ENCODE measurements at regions not wholly inside any gene's neighbourhood (a gene's known extent, or its start where the extent isn't known, plus 50 kb on each side); places are given as distances from the start of the nearest gene placed in this dataset.

- Histone ChIP-seq H3K4me1 (peaks cover 59% of the 10 kb centered on the region), H3K4me3 (no peak overlapping the region), H3K27ac (peak overlapping the region in 1 of 2 experiments; percentile 51; a peak in 2 of 6 replicates), H3K4me2 (no peak overlapping the region), H3K9me3 (no peaks in the 10 kb centered on the region)
- 88% methylated on average over 5 of the region's 5 CpGs for WGBS (ENCODE audit: missing lambda C conversion rate)
- no peak for FAIRE-seq
- ATAC-seq, result no peak
- DNase-seq (ENCODE audit: low read depth in 1 of 2, low spot score in 1 of 2), result no peak
- POLR2A ChIA-PET, result no interaction called here
- CTCF ChIA-PET, result interaction anchor here (1.0 to 3.1 kb wide), 5 partner anchors 12 to 204 kb away, joined by 3 to 16 read pairs (median 4); no protein-coding TSS in a partner anchor
- TF ChIP-seq, protein P1, sequence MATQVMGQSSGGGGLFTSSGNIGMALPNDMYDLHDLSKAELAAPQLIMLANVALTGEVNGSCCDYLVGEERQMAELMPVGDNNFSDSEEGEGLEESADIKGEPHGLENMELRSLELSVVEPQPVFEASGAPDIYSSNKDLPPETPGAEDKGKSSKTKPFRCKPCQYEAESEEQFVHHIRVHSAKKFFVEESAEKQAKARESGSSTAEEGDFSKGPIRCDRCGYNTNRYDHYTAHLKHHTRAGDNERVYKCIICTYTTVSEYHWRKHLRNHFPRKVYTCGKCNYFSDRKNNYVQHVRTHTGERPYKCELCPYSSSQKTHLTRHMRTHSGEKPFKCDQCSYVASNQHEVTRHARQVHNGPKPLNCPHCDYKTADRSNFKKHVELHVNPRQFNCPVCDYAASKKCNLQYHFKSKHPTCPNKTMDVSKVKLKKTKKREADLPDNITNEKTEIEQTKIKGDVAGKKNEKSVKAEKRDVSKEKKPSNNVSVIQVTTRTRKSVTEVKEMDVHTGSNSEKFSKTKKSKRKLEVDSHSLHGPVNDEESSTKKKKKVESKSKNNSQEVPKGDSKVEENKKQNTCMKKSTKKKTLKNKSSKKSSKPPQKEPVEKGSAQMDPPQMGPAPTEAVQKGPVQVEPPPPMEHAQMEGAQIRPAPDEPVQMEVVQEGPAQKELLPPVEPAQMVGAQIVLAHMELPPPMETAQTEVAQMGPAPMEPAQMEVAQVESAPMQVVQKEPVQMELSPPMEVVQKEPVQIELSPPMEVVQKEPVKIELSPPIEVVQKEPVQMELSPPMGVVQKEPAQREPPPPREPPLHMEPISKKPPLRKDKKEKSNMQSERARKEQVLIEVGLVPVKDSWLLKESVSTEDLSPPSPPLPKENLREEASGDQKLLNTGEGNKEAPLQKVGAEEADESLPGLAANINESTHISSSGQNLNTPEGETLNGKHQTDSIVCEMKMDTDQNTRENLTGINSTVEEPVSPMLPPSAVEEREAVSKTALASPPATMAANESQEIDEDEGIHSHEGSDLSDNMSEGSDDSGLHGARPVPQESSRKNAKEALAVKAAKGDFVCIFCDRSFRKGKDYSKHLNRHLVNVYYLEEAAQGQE (IDR thresholded peaks at IDR 0.05), result no peak
- TF ChIP-seq ZC3H11A (IDR thresholded peaks at IDR 0.05) (no peak), PBX3 (IDR thresholded peaks at IDR 0.05) (no peak), FOSL2 (IDR thresholded peaks at IDR 0.05) (no peak), FOSL2 (CRISPR knock-in tag; IDR thresholded peaks at IDR 0.05) (no peak), CHD4 (IDR thresholded peaks at IDR 0.05; ENCODE audit: borderline replicate concordance) (no peak), PHF8 (IDR thresholded peaks at IDR 0.05; ENCODE audit: borderline replicate concordance, low read depth) (no peak), GATA3 (IDR thresholded peaks at IDR 0.05; ENCODE audit: borderline replicate concordance) (no peak), HOXB5 (CRISPR knock-in tag; IDR thresholded peaks at IDR 0.05) (no peak), HOXB13 (CRISPR knock-in tag; IDR thresholded peaks at IDR 0.05; ENCODE audit: low read depth) (no peak), CBX8 (IDR thresholded peaks at IDR 0.05) (no peak), CBX2 (IDR thresholded peaks at IDR 0.05; ENCODE audit: borderline replicate concordance, low read depth) (no peak), CHD2 (IDR thresholded peaks at IDR 0.05; ENCODE audit: low read length, partially characterized antibody) (no peak), ZFP36 (IDR thresholded peaks at IDR 0.05; ENCODE audit: borderline replicate concordance, partially characterized antibody) (no peak), RFX5 (IDR thresholded peaks at IDR 0.05) (no peak)
- TF ChIP-seq, protein P2, sequence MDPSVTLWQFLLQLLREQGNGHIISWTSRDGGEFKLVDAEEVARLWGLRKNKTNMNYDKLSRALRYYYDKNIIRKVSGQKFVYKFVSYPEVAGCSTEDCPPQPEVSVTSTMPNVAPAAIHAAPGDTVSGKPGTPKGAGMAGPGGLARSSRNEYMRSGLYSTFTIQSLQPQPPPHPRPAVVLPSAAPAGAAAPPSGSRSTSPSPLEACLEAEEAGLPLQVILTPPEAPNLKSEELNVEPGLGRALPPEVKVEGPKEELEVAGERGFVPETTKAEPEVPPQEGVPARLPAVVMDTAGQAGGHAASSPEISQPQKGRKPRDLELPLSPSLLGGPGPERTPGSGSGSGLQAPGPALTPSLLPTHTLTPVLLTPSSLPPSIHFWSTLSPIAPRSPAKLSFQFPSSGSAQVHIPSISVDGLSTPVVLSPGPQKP (IDR thresholded peaks at IDR 0.05; ENCODE audit: low read depth, low read length), result no peak
Measured at GRCh38 chr4:153140294-153140693, 63.9 kb upstream of the TRIM2 start.

- no peak for ATAC-seq
- Histone ChIP-seq H3K4me3 (no peak overlapping the region), H3K27ac (peak overlapping the region; percentile 17 to 51; a peak in 3 of 6 replicates), H3K4me2 (no peak overlapping the region), H3K4me1 (peaks cover 50% of the 10 kb centered on the region), H3K9me3 (no peaks in the 10 kb centered on the region)
- DNase-seq (ENCODE audit: low read depth in 1 of 2, low spot score in 1 of 2), result no peak
- ChIA-PET CTCF (interaction anchor here (1.0 to 3.1 kb wide), 7 partner anchors 16 to 507 kb away, joined by 3 to 16 read pairs (median 4); no protein-coding TSS in a partner anchor), POLR2A (no interaction called here)
- TF ChIP-seq EHMT2 (IDR thresholded peaks at IDR 0.05; ENCODE audit: low read depth), result no peak
- TF ChIP-seq NR3C1 (IDR thresholded peaks at IDR 0.05), result no peak
- TF ChIP-seq HDAC2 (IDR thresholded peaks at IDR 0.05), result no peak
- TF ChIP-seq CBX8 (IDR thresholded peaks at IDR 0.05), result no peak
- TF ChIP-seq TP53 (CRISPR knock-in tag; IDR thresholded peaks at IDR 0.05), result no peak
- TF ChIP-seq JUN (IDR thresholded peaks at IDR 0.05), result no peak
- no peak for TF ChIP-seq ZNF302 (CRISPR knock-in tag; IDR thresholded peaks at IDR 0.05)
- no peak for TF ChIP-seq RAD21 (conservative IDR thresholded peaks at IDR 0.05 in 1 of 2, IDR thresholded peaks at IDR 0.05 in 1 of 2)
- no peak for TF ChIP-seq FOSB (CRISPR knock-in tag; IDR thresholded peaks at IDR 0.05)
- TF ChIP-seq CTCF (IDR thresholded peaks at IDR 0.05), result no peak
- TF ChIP-seq PBX3 (IDR thresholded peaks at IDR 0.05), result no peak
- WGBS (ENCODE audit: missing lambda C conversion rate), result 100% methylated on average over 1 of the region's 1 CpG
- no peak for FAIRE-seq
Measured at GRCh38 chr4:153141238-153141637, 63.0 kb upstream of the TRIM2 start.
